Renal cortex interstitium (tissue), 11 donors: ENCODE measurements at regions not wholly inside any gene's neighbourhood (a gene's known extent, or its start where the extent isn't known, plus 50 kb on each side); places are given as distances from the start of the nearest gene placed in this dataset.
"Not testable (repeated sequence)": the region's sequence is repeated elsewhere in the genome, so short reads cannot be mapped to it uniquely, and the experiment has no call there.

Source experiments
- DNase-seq, 11 donors: peaks; one replicate each; pipeline ENCODE4 v3.0.0-alpha.2; 2013; ENCODE audit warnings: low read depth in 9 of 11, low spot score in 4 of 11; ENCODE audit errors: extremely low read depth in 1 of 11

DNA sequence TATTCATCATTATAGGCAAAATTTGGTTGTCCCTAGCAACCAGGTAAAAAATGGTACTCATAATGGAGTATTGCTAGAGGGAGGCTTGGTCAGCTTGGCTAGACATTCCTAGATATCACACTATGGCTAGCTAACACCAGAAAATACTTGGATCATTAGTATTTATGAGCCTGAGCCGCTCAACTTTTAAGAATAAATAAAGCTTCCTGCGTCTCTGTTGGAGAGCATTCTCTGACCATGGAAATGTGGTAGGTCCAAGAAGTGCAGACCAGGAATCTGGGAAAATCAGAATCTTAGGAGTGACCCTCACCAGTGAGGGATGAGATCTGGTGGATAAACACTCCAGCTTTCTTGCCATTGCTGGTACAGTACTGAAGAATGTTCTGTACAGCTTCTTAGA, 157.6 kb upstream of the AGR3 start:
- DNase-seq = no peak

DNA sequence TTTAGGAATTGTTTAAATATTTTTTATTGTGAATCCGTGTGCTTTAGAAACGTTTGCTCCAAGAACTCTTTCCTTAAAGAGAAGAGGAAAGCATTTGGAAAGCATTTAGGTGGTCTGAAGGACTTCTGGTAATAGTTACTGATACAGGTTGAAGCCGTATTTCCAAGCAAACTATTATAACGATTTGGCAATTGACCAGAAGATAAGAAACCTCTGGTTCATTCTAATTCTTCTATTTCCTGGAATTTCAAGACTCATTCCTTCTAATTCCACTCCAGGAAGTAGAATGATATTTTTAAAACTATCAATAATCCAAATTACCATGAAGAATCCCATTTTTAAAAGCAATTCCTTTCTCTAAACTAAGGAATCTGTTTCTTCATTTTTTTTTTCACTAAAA, 158.9 kb upstream of the AGR3 start:
- DNase-seq = no peak

DNA sequence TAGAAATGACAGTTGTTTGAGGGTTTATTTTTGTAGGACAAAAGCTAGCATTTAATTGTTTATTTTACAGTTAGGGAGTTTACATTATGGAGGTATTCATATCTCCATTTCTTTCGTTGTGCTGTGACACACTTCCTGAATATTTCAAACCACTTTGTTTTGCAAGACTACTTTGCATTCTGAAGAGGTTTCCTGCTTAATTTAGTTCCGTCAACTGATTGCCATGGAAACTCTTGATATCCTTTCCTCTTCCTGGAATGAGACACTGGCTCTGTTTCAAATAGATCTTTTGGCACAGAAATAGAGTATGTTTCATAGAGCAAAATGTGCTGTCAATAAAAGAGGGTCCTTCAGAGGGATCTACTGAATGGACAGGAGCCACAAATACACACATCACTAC, 159.5 kb upstream of the AGR3 start:
- peak in 6 of 11 donors; percentile 8 to 48 (median 22) for DNase-seq

DNA sequence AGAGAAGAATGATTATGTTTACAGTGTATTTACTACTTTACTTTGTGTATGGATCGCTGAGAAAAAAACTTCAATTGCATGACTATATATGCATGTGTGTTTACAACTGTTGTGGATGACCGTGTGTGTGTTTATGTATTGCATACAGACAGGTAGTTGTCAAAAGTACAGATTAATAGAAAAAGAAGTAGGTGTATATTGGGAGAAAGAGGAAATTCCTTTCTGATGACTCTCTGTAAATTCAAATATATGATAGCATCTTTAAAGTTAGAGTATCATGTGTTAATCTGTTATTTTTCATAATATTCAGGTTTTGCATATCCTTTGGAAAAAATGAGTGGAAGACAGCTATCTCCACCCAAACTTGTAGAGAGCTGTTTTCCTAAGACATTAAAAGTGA, 160.4 kb upstream of the AGR3 start:
- no peak for DNase-seq

DNA sequence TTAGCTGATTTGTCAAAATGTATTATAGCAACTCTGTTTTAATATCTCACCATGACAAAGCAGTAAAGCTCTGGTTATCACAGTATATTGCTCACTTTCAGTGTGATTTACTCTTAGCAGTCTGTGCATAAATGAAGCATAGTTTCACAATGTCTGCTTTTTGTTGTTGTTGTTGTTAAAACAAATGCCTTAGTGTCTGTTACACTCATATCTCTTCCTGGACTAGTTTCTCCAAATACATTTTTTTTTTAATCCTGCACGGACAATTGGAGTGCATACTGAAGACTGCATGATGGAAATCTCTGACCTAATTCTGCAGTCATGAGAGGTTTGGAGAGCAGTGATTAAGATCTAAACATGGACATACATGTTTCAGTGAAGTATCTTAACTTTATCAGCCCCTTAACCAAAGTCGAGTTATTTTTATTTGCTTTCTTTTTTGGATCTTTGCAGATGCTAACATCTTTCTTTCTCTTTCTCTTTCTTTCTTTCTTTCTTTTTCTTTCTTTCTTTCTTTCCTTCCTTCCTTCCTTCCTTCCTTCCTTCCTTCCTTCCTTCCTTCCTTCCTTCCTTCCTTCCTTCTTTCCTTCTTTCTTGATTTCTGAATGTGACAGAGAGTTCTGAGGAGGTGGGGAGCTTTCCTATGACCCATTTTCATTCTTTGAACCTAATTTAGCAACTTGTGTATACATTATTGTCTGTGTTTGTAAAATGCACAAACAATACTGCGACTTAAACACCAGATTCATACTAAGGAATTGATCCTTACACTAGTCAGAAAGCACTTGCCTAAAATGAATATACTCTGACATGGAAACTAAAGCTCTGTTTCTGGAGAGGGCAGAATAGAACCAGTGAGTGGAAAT, 161.5 kb upstream of the AGR3 start:
- DNase-seq = no peak

DNA sequence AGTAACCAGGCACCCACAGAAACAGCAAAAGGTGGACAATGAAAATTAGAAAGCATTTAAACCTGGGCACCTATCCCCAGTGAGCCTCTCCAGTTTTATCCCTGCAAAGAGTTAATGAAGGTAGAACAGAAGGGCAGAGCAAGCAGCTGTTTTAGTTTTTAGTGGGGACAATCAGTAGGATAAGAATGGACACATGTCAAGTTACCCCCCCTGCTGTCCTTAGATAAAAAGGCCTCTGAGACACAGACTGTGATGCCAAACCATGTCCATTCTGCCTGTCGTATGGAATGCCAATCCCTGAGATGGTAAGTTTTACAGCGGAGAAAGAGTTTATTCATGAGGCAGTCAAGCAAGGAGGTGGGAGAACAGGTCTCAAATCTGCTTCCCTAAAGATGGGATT, 162.6 kb upstream of the AGR3 start:
- no peak for DNase-seq

DNA sequence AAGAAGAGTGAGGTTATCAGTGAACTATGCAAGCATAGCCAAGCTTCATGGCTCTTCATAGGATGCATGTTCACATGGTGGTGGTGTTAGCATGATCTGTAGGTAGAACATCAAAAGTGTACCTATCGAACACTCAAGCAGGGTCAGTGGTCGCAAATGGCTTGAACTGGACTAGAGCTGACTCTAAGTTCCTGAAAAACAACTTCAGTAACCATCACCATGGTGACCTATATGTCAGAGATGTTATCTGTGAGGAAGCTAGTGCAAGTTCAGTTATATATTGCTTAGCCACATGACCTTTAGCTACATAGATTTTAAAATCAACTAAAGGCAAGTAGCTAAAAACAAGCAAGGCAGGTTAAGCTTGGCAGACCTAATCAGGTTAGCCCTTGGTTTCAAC, 163.1 kb upstream of the AGR3 start:
- DNase-seq = no peak

DNA sequence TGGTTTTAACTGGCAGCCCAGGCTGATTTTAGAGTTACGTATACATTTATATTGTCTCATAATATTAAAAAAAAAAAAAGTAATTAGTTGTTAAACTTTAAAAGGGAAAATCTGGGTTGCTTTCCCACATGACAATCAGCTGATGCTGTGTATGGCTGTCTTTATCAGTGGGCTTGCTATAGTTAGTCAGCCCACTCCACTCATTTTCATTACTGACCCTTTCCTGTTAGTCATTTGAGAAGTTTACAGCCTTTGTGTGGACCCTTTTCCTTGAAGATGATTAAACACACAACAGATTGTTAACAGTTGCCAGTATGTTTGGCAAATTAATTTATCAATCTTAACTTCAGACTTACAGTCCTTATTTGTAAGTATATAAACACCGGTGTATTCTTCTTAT, 164.5 kb upstream of the AGR3 start:
- no peak for DNase-seq

DNA sequence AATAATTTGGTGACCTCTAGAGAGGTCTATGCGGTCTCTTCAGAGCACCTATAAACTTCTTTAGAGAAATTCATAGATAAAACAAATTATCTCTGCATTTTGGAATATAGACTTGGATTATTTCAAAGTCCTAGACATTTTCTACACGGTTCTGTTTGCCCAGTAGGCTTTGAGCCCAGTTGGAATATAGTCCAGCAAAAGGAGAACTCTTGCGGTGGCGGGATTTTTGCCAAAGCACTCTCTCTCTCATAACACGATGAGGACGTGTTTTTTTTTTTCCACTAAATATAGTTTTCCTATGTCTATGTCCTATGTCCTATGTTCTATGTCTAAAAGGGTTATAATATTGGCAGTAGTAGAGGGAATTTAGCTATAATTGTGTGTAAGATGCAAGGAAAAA, 164.9 kb upstream of the AGR3 start:
- DNase-seq = no peak

DNA sequence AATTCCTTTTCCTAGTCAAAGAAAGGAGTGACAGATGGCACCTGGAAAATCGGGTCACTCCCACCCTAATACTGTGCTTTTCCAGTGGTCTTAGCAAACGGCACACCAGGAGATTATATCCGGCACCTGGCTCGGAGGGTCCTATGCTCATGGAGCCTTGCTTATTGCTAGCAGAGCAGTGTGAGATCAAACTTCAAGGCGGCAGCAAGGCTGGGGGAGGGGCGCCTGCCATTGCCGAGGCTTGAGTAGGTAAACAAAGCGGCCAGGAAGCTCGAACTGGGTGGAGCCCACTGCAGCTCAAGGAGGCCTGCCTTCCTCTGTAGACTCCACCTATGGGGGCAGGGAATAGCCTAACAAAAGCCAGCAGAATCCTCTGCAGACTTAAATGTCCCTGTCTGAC, 171.4 kb upstream of the AGR3 start:
- DNase-seq = not testable (repeated sequence)

DNA sequence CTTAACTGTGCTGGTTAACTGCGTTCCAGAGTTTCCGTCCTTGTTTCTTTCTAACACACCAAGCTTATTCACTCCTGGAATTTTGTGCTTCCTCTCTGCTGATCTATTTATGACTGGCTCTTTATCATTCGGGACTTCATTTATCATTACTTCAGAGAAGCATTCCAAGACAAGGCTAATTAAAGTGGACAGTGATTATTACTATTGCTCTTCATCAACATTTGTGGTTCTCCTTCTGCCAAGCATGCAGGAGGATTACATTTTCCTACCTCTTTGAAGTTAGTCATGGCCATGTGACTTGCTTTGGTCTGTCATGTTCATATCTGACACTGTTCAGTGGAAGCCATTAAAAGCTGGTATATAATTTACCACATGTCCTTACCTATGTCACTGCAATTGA, 172.4 kb upstream of the AGR3 start:
- DNase-seq = no peak

DNA sequence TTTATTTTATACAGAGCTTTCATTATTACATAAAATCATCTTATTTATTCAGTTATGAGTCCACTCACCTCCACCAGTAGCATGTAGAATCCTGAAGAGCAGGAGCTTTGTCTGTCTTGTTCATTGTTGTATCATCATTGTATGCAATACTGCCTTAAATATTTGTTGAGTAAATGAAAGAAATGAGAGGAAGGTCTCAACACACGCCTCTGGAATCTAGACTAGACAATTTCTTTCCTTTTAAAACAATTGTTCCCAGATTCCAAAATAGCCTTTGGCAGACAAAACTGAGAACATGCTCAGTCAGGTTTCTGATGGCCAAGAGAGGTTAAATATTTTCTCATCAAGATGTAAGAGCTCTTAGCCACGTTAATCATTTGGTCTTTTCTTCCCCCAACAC, 173.1 kb upstream of the AGR3 start:
- DNase-seq = no peak

DNA sequence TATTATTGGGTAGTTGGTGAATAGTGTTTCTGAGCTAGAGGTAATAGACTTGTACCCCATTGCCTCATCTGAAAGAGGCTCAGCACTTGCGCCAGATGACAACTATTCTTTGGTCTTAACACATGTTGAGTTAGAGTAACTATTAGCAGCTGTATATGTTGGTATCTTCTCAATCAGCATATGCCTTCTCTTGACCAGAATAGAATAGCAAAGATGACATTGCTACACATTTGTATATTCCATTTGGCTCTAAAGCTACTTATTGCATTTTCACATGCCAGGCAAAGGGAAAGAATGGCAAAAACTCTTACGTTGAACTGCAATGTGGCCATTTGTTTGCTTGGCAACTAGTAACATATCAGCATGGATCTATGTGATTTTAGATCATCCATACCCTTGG, 173.8 kb upstream of the AGR3 start:
- DNase-seq = no peak

DNA sequence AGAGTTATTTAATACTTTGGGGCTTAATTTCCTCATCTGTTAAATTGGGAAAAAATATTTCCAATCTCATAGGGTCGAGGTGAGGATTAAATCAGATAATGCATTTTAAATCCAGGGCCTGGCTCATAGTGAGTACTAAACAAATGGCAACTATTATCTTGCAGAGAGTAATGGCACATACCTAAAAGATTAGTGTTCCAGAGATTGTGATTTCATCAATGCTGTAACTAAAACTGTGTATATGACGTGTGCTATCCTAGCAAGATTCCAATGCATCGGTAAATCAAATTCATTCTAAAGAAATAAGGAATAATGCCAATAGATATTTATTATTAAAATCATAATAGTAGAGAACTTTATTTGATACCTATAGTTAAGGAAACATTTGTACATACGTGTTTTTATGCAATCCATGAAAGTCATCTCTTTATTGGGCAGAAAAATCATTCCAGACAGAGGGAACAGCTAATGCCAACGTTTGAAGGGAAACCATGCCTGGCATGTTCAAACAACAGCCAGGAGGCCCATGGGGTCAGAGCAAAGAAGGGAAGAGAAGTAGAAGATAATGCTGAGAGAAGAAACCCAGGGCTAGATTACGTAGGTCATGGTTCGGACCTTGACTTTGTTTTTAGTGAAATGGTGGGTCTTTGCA, 174.8 kb upstream of the AGR3 start:
- DNase-seq = no peak

DNA sequence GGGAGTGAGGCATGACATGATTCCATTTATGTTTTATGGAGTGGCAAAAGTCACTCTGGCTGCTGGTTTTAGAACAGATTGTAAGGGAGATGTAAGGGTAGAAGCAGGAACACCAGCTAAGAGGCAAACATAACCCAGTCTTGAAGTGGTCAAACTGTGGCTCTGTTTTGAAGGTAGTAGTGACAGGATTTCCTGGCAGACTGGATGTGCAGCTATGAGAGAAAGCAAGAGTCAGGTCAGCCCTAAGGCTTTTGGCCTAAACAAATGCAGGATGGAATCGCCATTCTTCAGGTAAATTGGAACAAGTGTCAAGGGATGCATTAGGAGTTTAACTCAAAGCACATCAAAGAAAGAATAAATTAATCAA, 175.3 kb upstream of the AGR3 start:
- DNase-seq = no peak

DNA sequence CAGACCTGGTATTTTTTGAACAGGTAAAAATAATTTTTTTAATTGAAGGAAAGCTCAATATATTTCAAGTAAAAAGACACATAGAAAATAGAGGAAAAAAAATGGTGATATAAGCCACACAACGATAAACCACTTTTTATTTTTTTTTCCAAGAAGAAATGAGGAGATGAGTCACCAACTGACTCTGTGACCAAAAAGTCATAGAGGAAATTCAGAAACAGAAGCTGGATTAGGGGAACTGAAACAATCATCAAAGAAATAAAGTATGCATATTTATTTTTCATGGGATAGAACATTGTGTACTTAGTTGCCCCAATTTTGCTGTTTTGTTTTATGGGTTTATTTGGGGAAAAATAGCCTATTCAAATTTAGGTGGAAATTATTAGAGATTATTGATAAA, 176.8 kb upstream of the AGR3 start:
- no peak for DNase-seq

DNA sequence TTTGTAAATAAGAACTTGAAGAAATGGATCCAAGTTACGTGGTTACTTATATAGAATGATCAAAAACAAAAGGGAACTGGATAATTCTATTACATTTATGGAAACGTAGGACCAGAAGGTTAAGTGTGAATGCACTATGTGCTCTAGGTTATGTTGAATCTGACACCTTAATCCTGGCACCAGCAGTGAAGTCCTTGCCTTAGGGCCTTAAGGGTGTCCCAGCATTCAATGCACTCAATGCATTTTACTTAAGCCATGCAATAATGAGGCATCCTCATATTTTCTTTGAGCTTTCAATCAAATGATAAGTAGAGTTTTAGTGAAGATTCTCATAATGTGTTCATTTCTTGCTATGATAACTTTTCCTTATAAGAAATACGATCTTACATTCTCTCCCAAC, 178.3 kb upstream of the AGR3 start:
- DNase-seq = no peak

DNA sequence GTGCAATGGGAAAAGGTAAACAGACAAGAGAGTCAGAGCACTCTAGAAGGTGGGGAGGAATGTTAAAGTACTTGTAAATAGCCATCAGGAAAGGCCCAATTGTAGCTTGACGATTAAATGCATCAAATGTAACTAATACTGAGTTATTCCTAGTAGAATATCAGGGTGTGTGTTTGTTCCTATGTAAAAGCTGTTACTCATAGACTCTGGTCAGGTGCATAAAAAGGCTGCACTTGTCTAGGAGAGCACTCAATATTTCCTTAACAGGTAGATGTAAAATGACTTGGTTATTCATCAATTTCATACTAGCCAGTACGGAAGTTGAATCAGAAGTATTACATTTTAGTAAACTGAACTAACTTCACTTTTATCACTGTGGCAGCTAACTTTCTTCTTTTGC, 179.7 kb upstream of the AGR3 start:
- DNase-seq = no peak

DNA sequence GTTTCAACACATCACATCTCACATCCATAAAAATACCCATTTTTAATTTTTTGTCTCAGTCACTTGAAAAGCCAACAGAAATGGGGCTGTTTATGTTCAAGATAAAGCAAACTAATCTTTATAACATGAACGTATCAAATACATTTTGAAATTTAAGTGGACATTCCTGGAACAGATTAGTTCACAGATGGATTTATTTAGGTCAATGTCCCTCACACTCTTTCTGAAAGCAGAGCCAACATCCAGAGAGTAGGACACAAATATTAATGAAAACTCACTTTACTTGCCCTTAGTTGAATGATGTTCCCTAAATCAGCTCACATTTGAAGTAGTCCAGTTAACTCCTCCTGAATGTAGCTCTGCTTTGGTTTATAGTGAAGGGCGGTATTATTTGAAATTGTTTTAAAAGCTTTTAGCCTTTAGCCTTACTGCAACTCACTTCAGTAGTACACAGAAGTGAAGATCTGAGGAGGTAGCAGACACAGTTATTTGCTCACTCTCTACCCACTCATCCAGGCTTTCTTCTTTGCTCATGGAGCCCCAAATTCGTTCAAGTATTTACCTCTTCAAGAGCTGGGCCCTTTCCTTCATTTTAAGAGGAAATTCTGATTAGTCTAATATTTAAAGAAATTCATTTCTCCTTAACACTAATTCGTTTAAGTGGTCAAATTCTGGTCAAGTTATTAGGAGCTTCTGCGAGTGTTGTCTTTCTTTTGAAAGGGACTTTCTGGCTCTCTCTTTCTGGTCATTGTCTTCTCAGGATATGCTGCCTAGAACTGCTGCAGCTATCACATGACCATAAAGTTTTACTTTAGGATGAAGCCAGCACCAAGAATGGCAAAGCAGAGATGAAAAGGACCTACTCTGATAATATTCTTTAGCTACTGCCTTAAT, 180.6 kb upstream of the AGR3 start:
- no peak for DNase-seq

DNA sequence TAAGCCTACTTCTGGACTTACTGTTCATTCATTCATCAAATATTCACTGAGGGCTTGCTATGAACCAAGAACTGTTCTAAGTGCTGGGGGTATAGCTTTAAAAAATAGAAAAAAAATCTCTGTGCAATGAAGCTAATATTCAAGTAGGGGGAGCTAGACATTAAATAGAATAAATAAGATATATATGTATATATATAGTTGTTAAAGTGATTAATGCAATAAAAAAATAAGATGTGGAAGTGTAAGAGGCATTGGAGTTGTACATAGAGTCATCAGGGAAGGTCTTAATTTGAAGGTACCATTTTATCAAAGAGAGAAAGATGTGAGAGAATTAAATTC, 181.2 kb upstream of the AGR3 start:
- no peak for DNase-seq
